H9 (cell line): ENCODE measurements at regions not wholly inside any gene's neighbourhood (a gene's known extent, or its start where the extent isn't known, plus 50 kb on each side); places are given as distances from the start of the nearest gene placed in this dataset.

Experiments
- DNase-seq: peaks from one replicate; pipeline ENCODE4 v3.0.0-alpha.2; 2017
- H2AFZ ChIP-seq: one replicate; pipeline ENCODE4 v1.6.1; 2013; ENCODE audit warnings: mild to moderate bottlenecking, low read length, control low read depth, moderate library complexity
- H2AK5ac ChIP-seq: 2 replicates; pipeline ENCODE4 v1.6.1; 2013; ENCODE audit warnings: low read length, control low read depth, mixed read lengths; ENCODE audit not compliant: insufficient read length
- H2BK120ac ChIP-seq: one replicate; pipeline ENCODE4 v1.6.1; 2013; ENCODE audit warnings: low read depth, mild to moderate bottlenecking, low read length, control low read depth, inconsistent platforms; ENCODE audit not compliant: poor library complexity, severe bottlenecking
- H2BK12ac ChIP-seq: 2 replicates; pipeline ENCODE4 v1.6.1; 2013; ENCODE audit warnings: low read length, control low read depth, mixed read lengths, low read depth; ENCODE audit not compliant: insufficient read length
- H2BK15ac ChIP-seq: 2 replicates; pipeline ENCODE4 v1.6.1; 2013; ENCODE audit warnings: low read depth, low read length, control low read depth
- H2BK20ac ChIP-seq: one replicate; pipeline ENCODE4 v1.6.1; 2013; ENCODE audit warnings: low read depth, mild to moderate bottlenecking, low read length, control low read depth, inconsistent platforms; ENCODE audit not compliant: poor library complexity, severe bottlenecking
- H2BK5ac ChIP-seq: 2 replicates; pipeline ENCODE4 v1.6.1; 2013; ENCODE audit warnings: low read length, control low read depth, mixed read lengths; ENCODE audit not compliant: insufficient read length
- H3K14ac ChIP-seq: 2 replicates; pipeline ENCODE4 v1.6.1; 2013; ENCODE audit warnings: low read length, control low read depth; ENCODE audit not compliant: insufficient read depth
- H3K18ac ChIP-seq: 2 replicates; pipeline ENCODE4 v1.6.1; 2013; ENCODE audit warnings: low read depth, mild to moderate bottlenecking, mixed read lengths, low read length, control low read depth; ENCODE audit not compliant: insufficient read length
- H3K23ac ChIP-seq: 2 replicates; pipeline ENCODE4 v1.6.1; 2013; ENCODE audit warnings: low read length, control low read depth, mixed read lengths, low read depth; ENCODE audit not compliant: insufficient read length
- H3K23me2 ChIP-seq: 2 replicates; pipeline ENCODE4 v1.6.1; 2013; ENCODE audit warnings: low read depth, mild to moderate bottlenecking, mixed read lengths, low read length, control low read depth; ENCODE audit not compliant: insufficient read length, poor library complexity, severe bottlenecking
- H3K27ac ChIP-seq: 2 replicates; pipeline ENCODE4 v1.5.1; 2013; ENCODE audit warnings: low read length, control low read depth, mixed read lengths, low read depth; ENCODE audit not compliant: insufficient read length
- H3K27me3 ChIP-seq: 2 replicates; pipeline ENCODE4 v1.6.1; 2013; ENCODE audit warnings: low read length, control low read depth, inconsistent platforms; ENCODE audit not compliant: insufficient read depth
- H3K4ac ChIP-seq: 2 replicates; pipeline ENCODE4 v1.6.1; 2013; ENCODE audit warnings: low read depth, mild to moderate bottlenecking, control low read depth, inconsistent platforms, low read length, moderate library complexity
- H3K4me1 ChIP-seq: 2 replicates; pipeline ENCODE4 v1.6.1; 2013; ENCODE audit warnings: low read length, control low read depth, inconsistent platforms; ENCODE audit not compliant: insufficient read depth
- H3K4me2 ChIP-seq: 2 replicates; pipeline ENCODE4 v1.6.1; 2013; ENCODE audit warnings: low read length, control low read depth, mixed read lengths; ENCODE audit not compliant: insufficient read length, insufficient read depth
- H3K56ac ChIP-seq: 2 replicates; pipeline ENCODE4 v1.6.1; 2013; ENCODE audit warnings: low read depth, mild to moderate bottlenecking, mixed read lengths, low read length, control low read depth; ENCODE audit not compliant: insufficient read length
- H3K79me1 ChIP-seq: 2 replicates; pipeline ENCODE4 v1.6.1; 2013; ENCODE audit warnings: low read depth, mild to moderate bottlenecking, moderate library complexity, low read length, control low read depth, inconsistent platforms; ENCODE audit not compliant: insufficient read depth, poor library complexity, severe bottlenecking
- H3K79me2 ChIP-seq: 2 replicates; pipeline ENCODE4 v1.6.1; 2013; ENCODE audit warnings: low read length, control low read depth, inconsistent platforms; ENCODE audit not compliant: insufficient read depth
- H3K9ac ChIP-seq: 2 replicates; pipeline ENCODE4 v1.6.1; 2013; ENCODE audit warnings: low read length, control low read depth, mixed read lengths; ENCODE audit not compliant: insufficient read length; ENCODE audit errors: extremely low read depth
- H3K9me3 ChIP-seq: one replicate; pipeline ENCODE4 v1.6.1; 2013; ENCODE audit warnings: low read depth, low read length, inconsistent platforms; ENCODE audit not compliant: control insufficient read depth
- H3T11ph ChIP-seq: one replicate; pipeline ENCODE4 v1.6.1; 2013; ENCODE audit warnings: mild to moderate bottlenecking, low read length, control low read depth, inconsistent platforms
- H4K20me1 ChIP-seq: one replicate; pipeline ENCODE4 v1.6.1; 2013; ENCODE audit not compliant: control insufficient read depth, insufficient read length, insufficient read depth
- H4K5ac ChIP-seq: 2 replicates; pipeline ENCODE4 v1.6.1; 2013; ENCODE audit warnings: low read depth, mild to moderate bottlenecking, mixed read lengths, low read length, control low read depth; ENCODE audit not compliant: insufficient read length
- H4K8ac ChIP-seq: replicated peaks from 2 replicates; pipeline ENCODE4 v1.6.1; 2013; ENCODE audit warnings: low read length, control low read depth, mixed read lengths, low read depth; ENCODE audit not compliant: insufficient read length
- H4K91ac ChIP-seq: 2 replicates; pipeline ENCODE4 v1.6.1; 2013; ENCODE audit warnings: low read depth, mild to moderate bottlenecking, moderate library complexity, mixed read lengths, low read length, control low read depth; ENCODE audit not compliant: insufficient read length
- H3K27ac Mint-ChIP-seq, 3 experiments: 2 replicates in 2 of 3; 3 replicates in 1 of 3; pipeline ENCODE4 v1.8.0; 2020 to 2021; ENCODE audit warnings: mixed read lengths in 3 of 3, mild to moderate bottlenecking in 1 of 3, moderate library complexity in 1 of 3
- H3K27me3 Mint-ChIP-seq: 2 replicates; pipeline ENCODE4 v1.8.0; 2021; ENCODE audit warnings: low read depth, mild to moderate bottlenecking, moderate library complexity, mixed read lengths
- H3K36me3 Mint-ChIP-seq, 3 experiments: 2 replicates in 2 of 3; 3 replicates in 1 of 3; pipeline ENCODE4 v1.8.0; 2020 to 2021; ENCODE audit warnings: low read depth in 3 of 3, mixed read lengths in 3 of 3; ENCODE audit not compliant: insufficient read depth in 1 of 3
- H3K4me1 Mint-ChIP-seq, 2 experiments: 2 replicates each; pipeline ENCODE4 v1.8.0; 2020; ENCODE audit warnings: mixed read lengths in 2 of 2
- H3K4me3 Mint-ChIP-seq, 2 experiments: 2 replicates in 1 of 2; 3 replicates in 1 of 2; pipeline ENCODE4 v1.8.0; 2020 to 2021; ENCODE audit warnings: mild to moderate bottlenecking in 2 of 2, mixed read lengths in 2 of 2, moderate library complexity in 1 of 2
- H3K9me3 Mint-ChIP-seq, 2 experiments: 2 replicates in 1 of 2; 3 replicates in 1 of 2; pipeline ENCODE4 v1.8.0; 2020; ENCODE audit warnings: mild to moderate bottlenecking in 2 of 2, mixed read lengths in 2 of 2, moderate library complexity in 1 of 2
- WGBS: extraction: QIAGEN DNeasy Blood & Tissue Kit; methylation state at CpG from one replicate; pipeline ENCODE4 v1.1.7; 2013; ENCODE audit warnings: missing lambda C conversion rate, low lambda C conversion rate, mixed read lengths; ENCODE audit not compliant: insufficient read length; ENCODE audit errors: extremely low coverage; 5-methylcytosine and 5-hydroxymethylcytosine counted together
- TF ChIP-seq, protein P1 (sequence below): fragments of 200-600 bp; sonication (generic); conservative IDR thresholded peaks from 3 replicates; pipeline ENCODE4 v1.8.0; 2021; ENCODE audit warnings: antibody characterized with exemption, mild to moderate bottlenecking

GRCh38 chr5:167642181-167642580 lies 649.3 kb upstream of the WWC1 start:
- Histone ChIP-seq H4K91ac (no peak overlapping the region), H4K8ac (no peak overlapping the region), H3K4ac (no peak overlapping the region), H2BK12ac (no peak overlapping the region), H3K56ac (no peak overlapping the region), H3K18ac (no peak overlapping the region), H2BK120ac (no peak overlapping the region), H3K14ac (no peak overlapping the region), H3K79me1 (no peaks in the 10 kb centered on the region), H3K4me2 (no peak overlapping the region), H2BK20ac (no peak overlapping the region), H3K27me3 (no peaks in the 10 kb centered on the region), H3K9me3 (no peaks in the 10 kb centered on the region), H3K9ac (no peak overlapping the region), H3K4me1 (no peaks in the 10 kb centered on the region), H2BK15ac (no peak overlapping the region), H3K27ac (no peak overlapping the region), H2AFZ (no peak overlapping the region), H3T11ph (no peak overlapping the region), H2BK5ac (no peak overlapping the region), H3K79me2 (no peaks in the 10 kb centered on the region), H3K23ac (no peak overlapping the region), H4K20me1 (no peaks in the 10 kb centered on the region), H3K23me2 (no peaks in the 10 kb centered on the region), H2AK5ac (no peak overlapping the region), H4K5ac (no peak overlapping the region)
- Mint-ChIP-seq H3K4me1 (no peaks in the 10 kb centered on the region), H3K9me3 (no peaks in the 10 kb centered on the region), H3K27ac (no peak overlapping the region), H3K36me3 (no peaks in the 10 kb centered on the region), H3K27me3 (no peaks in the 10 kb centered on the region), H3K4me3 (no peak overlapping the region)
- no peak for DNase-seq
- TF ChIP-seq, protein P1, sequence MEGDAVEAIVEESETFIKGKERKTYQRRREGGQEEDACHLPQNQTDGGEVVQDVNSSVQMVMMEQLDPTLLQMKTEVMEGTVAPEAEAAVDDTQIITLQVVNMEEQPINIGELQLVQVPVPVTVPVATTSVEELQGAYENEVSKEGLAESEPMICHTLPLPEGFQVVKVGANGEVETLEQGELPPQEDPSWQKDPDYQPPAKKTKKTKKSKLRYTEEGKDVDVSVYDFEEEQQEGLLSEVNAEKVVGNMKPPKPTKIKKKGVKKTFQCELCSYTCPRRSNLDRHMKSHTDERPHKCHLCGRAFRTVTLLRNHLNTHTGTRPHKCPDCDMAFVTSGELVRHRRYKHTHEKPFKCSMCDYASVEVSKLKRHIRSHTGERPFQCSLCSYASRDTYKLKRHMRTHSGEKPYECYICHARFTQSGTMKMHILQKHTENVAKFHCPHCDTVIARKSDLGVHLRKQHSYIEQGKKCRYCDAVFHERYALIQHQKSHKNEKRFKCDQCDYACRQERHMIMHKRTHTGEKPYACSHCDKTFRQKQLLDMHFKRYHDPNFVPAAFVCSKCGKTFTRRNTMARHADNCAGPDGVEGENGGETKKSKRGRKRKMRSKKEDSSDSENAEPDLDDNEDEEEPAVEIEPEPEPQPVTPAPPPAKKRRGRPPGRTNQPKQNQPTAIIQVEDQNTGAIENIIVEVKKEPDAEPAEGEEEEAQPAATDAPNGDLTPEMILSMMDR = no peak
- WGBS = 100% methylated on average over 1 of the region's 1 CpG
